ENCODE measurements at regions not wholly inside any gene's neighbourhood (a gene's known extent, or its start where the extent isn't known, plus 50 kb on each side); places are given as distances from the start of the nearest gene placed in this dataset.

DNA sequence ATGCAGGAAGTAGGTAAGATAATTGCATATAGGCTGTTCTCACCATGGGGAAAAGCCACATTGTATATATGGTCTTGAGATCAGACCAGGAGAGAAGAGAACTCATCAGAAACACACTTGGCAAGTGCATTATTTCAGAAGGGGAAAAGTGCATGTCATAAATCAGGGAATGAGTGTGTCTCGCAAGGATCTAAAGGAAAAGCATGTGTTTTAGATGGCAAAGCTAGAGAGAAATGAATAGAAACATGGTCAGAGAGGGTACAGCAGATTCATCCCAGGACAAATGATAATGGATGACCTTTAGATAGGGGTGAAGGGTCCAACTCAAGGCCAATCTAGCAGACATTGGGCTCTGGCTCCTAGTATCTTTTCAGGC, 230.2 kb upstream of the NAV3 start:
- no peak for TF ChIP-seq ZFP3 (tag by site-specific recombination; IDR thresholded peaks at IDR 0.05; ENCODE audit: low read depth)
- TF ChIP-seq ZNF501 (tag by site-specific recombination; IDR thresholded peaks at IDR 0.05), result no peak
- TF ChIP-seq, protein P1, sequence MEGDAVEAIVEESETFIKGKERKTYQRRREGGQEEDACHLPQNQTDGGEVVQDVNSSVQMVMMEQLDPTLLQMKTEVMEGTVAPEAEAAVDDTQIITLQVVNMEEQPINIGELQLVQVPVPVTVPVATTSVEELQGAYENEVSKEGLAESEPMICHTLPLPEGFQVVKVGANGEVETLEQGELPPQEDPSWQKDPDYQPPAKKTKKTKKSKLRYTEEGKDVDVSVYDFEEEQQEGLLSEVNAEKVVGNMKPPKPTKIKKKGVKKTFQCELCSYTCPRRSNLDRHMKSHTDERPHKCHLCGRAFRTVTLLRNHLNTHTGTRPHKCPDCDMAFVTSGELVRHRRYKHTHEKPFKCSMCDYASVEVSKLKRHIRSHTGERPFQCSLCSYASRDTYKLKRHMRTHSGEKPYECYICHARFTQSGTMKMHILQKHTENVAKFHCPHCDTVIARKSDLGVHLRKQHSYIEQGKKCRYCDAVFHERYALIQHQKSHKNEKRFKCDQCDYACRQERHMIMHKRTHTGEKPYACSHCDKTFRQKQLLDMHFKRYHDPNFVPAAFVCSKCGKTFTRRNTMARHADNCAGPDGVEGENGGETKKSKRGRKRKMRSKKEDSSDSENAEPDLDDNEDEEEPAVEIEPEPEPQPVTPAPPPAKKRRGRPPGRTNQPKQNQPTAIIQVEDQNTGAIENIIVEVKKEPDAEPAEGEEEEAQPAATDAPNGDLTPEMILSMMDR (tag by site-specific recombination; IDR thresholded peaks at IDR 0.05), result no peak
- TF ChIP-seq MZF1 (tag by site-specific recombination; IDR thresholded peaks at IDR 0.05; ENCODE audit: borderline replicate concordance), result no peak
- no peak for TF ChIP-seq ZNF274 (IDR thresholded peaks at IDR 0.05; ENCODE audit: low read length)
- no peak for TF ChIP-seq ZNF274 (tag by site-specific recombination; IDR thresholded peaks at IDR 0.05; ENCODE audit: borderline replicate concordance)
- TF ChIP-seq SETDB1 (IDR thresholded peaks at IDR 0.05; ENCODE audit: insufficient read length, low read length), result no peak
- no peak for TF ChIP-seq ZNF248 (tag by site-specific recombination; IDR thresholded peaks at IDR 0.05)
- TF ChIP-seq, protein P2, sequence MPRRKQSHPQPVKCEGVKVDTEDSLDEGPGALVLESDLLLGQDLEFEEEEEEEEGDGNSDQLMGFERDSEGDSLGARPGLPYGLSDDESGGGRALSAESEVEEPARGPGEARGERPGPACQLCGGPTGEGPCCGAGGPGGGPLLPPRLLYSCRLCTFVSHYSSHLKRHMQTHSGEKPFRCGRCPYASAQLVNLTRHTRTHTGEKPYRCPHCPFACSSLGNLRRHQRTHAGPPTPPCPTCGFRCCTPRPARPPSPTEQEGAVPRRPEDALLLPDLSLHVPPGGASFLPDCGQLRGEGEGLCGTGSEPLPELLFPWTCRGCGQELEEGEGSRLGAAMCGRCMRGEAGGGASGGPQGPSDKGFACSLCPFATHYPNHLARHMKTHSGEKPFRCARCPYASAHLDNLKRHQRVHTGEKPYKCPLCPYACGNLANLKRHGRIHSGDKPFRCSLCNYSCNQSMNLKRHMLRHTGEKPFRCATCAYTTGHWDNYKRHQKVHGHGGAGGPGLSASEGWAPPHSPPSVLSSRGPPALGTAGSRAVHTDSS (tag by site-specific recombination; IDR thresholded peaks at IDR 0.05), result no peak
- TF ChIP-seq YY1 (tag by site-specific recombination; IDR thresholded peaks at IDR 0.05), result no peak
- no peak for TF ChIP-seq ZFP37 (tag by site-specific recombination; IDR thresholded peaks at IDR 0.05)
- TF ChIP-seq, protein P3, sequence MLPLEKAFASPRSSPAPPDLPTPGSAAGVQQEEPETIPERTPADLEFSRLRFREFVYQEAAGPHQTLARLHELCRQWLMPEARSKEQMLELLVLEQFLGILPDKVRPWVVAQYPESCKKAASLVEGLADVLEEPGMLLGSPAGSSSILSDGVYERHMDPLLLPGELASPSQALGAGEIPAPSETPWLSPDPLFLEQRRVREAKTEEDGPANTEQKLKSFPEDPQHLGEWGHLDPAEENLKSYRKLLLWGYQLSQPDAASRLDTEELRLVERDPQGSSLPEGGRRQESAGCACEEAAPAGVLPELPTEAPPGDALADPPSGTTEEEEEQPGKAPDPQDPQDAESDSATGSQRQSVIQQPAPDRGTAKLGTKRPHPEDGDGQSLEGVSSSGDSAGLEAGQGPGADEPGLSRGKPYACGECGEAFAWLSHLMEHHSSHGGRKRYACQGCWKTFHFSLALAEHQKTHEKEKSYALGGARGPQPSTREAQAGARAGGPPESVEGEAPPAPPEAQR (tag by site-specific recombination; IDR thresholded peaks at IDR 0.05), result no peak
- TF ChIP-seq, protein P4, sequence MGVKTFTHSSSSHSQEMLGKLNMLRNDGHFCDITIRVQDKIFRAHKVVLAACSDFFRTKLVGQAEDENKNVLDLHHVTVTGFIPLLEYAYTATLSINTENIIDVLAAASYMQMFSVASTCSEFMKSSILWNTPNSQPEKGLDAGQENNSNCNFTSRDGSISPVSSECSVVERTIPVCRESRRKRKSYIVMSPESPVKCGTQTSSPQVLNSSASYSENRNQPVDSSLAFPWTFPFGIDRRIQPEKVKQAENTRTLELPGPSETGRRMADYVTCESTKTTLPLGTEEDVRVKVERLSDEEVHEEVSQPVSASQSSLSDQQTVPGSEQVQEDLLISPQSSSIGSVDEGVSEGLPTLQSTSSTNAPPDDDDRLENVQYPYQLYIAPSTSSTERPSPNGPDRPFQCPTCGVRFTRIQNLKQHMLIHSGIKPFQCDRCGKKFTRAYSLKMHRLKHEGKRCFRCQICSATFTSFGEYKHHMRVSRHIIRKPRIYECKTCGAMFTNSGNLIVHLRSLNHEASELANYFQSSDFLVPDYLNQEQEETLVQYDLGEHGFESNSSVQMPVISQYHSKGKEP (tag by site-specific recombination; IDR thresholded peaks at IDR 0.05), result no peak
- TF ChIP-seq, protein P5, sequence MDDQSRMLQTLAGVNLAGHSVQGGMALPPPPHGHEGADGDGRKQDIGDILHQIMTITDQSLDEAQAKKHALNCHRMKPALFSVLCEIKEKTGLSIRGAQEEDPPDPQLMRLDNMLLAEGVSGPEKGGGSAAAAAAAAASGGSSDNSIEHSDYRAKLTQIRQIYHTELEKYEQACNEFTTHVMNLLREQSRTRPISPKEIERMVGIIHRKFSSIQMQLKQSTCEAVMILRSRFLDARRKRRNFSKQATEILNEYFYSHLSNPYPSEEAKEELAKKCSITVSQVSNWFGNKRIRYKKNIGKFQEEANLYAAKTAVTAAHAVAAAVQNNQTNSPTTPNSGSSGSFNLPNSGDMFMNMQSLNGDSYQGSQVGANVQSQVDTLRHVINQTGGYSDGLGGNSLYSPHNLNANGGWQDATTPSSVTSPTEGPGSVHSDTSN (CRISPR knock-in tag; IDR thresholded peaks at IDR 0.05), result no peak

Measured in HEK293 (cell line).